ENCODE measurements at regions not wholly inside any gene's neighbourhood (a gene's known extent, or its start where the extent isn't known, plus 50 kb on each side); places are given as distances from the start of the nearest gene placed in this dataset.
"Not testable (repeated sequence)": the region's sequence is repeated elsewhere in the genome, so short reads cannot be mapped to it uniquely, and the experiment has no call there.

GRCh38 chr3:166714206-166714605 lies 665.9 kb downstream of the ZBBX start:
- no peak for DNase-seq (ENCODE audit: extremely low read depth, low read depth)
- TF ChIP-seq, protein P1, sequence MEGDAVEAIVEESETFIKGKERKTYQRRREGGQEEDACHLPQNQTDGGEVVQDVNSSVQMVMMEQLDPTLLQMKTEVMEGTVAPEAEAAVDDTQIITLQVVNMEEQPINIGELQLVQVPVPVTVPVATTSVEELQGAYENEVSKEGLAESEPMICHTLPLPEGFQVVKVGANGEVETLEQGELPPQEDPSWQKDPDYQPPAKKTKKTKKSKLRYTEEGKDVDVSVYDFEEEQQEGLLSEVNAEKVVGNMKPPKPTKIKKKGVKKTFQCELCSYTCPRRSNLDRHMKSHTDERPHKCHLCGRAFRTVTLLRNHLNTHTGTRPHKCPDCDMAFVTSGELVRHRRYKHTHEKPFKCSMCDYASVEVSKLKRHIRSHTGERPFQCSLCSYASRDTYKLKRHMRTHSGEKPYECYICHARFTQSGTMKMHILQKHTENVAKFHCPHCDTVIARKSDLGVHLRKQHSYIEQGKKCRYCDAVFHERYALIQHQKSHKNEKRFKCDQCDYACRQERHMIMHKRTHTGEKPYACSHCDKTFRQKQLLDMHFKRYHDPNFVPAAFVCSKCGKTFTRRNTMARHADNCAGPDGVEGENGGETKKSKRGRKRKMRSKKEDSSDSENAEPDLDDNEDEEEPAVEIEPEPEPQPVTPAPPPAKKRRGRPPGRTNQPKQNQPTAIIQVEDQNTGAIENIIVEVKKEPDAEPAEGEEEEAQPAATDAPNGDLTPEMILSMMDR (IDR thresholded peaks at IDR 0.05; ENCODE audit: low read depth, low read length), result no peak

DNA sequence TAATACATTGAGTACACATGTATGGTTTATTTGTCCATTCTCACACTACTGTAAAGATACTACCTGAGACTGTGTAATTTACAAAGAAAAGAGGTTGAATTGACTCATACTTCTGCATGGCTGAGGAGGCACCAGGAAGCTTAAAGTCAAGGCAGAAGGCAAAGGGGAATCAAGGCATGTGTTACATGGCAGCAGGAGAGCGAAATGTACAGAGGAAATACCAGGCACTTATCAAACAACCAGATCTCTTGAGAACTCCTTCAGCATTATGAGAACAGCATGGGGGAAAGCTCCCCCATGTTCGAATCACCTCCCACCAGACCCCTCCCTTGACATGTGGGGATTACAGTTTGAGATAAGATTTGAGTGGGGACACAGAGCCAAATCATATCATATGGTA lies 666.3 kb downstream of the ZBBX start:
- TF ChIP-seq, protein P1 (IDR thresholded peaks at IDR 0.05; ENCODE audit: low read depth, low read length), result no peak
- no peak for DNase-seq (ENCODE audit: extremely low read depth, low read depth)

DNA sequence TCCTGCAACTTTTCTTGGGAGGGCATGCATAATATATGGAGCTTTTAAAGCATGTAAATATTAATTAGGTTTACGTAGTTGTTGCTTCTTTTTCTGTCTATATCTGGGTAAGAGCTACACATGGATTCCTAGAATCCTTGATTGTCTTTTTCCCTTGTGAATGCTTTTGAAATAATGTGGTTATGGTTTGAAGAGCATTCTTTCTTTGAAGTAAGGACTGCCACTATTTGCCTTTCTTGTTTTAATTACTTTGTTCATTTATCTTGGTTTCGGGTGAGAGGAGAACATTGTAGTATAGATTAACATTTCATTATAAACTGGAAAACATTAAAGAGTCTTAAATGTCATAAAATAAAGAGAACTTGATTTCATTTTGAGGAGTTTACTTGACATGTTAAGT lies 674.0 kb downstream of the ZBBX start:
- TF ChIP-seq, protein P1 (IDR thresholded peaks at IDR 0.05; ENCODE audit: low read depth, low read length), result no peak
- no peak for DNase-seq (ENCODE audit: extremely low read depth, low read depth)

GRCh38 chr3:166697495-166697894 lies 682.6 kb downstream of the ZBBX start:
- TF ChIP-seq, protein P1 (IDR thresholded peaks at IDR 0.05; ENCODE audit: low read depth, low read length), result no peak

DNA sequence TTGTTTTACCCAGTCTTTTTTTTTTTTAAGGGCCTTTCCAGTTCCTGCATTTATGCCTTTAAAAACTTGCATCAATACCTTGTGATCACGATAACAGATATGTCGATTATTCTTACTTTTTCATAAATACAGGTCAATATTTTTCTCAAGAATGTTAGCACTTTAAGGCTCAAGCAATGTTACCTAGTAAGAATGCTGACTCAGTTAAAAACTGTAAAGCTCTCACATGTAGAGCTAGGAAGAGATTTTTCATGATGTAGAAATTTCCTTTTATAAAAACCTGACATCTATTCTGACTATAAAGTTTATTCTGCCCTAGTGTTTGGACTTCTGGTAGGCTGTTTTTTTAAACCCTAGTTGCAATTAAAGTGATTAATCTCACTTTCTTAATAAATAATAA lies 684.0 kb downstream of the ZBBX start:
- TF ChIP-seq, protein P1 (IDR thresholded peaks at IDR 0.05; ENCODE audit: low read depth, low read length), result no peak
- DNase-seq (ENCODE audit: extremely low read depth, low read depth), result no peak

More at GRCh38 chr3:166697495-166697894, 682.6 kb downstream of the ZBBX start:
- no peak for DNase-seq (ENCODE audit: extremely low read depth, low read depth)

GRCh38 chr3:166688665-166689064 lies 691.4 kb downstream of the ZBBX start:
- TF ChIP-seq, protein P1 (IDR thresholded peaks at IDR 0.05; ENCODE audit: low read depth, low read length), result no peak
- DNase-seq (ENCODE audit: extremely low read depth, low read depth), result no peak

DNA sequence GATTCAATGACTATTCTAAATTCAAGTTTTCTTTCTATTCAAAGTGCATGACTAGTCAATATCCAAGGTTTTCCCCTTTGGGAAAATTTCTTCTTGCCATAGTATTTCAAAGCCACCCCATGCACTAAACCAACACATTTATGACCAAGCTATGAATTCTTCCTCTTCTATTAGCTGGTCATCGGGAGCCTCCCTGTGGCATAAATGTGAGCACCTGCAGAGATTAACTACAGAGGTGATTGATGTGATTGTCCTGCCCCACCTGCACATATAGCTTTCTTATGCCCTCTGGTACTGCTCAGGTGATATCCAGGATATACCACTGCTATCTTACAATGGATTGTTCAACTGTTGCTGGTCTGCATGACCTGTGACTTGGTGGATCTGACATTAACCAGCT lies 694.9 kb downstream of the ZBBX start:
- no peak for DNase-seq (ENCODE audit: extremely low read depth, low read depth)
- TF ChIP-seq, protein P1 (IDR thresholded peaks at IDR 0.05; ENCODE audit: low read depth, low read length), result no peak

DNA sequence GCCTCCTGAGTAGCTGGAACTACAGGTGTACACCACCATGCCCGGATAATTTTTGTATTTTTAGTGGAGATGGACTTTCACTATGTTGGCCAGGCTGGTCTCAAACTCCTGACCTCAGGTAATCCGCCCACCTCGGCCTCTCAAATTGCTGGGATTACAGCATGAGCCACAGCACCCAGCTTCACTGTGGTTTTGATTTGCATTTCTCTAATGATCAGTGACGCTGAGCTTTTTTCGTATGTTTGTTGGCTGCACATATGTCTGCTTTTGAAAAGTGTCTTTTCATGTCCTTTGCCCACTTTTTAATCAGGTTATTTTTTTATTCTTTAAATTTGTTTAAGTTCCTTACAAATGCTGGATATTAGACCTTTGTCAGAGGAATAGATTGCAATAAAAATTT lies 696.0 kb downstream of the ZBBX start:
- DNase-seq (ENCODE audit: extremely low read depth, low read depth), result not testable (repeated sequence)
